HK-2 (cell line): ENCODE measurements at regions not wholly inside any gene's neighbourhood (a gene's known extent, or its start where the extent isn't known, plus 50 kb on each side); places are given as distances from the start of the nearest gene placed in this dataset.

ENCODE experiments used
- DNase-seq: peaks from one replicate; pipeline ENCODE4 v3.0.0-alpha.2; 2018; ENCODE audit not compliant: unreplicated experiment

- no peak for DNase-seq
Measured at GRCh38 chrX:88416965-88417364, 330.1 kb upstream of the CPXCR1 start.

- no peak for DNase-seq
Measured at GRCh38 chrX:88424071-88424470, 323.0 kb upstream of the CPXCR1 start.

GRCh38 chrX:88424541-88424940, 322.5 kb upstream of the CPXCR1 start:
- no peak for DNase-seq

GRCh38 chrX:88425739-88426138, 321.3 kb upstream of the CPXCR1 start:
- no peak for DNase-seq

GRCh38 chrX:88437563-88437962, 309.5 kb upstream of the CPXCR1 start:
- DNase-seq, result no peak

GRCh38 chrX:88438209-88438608, 308.8 kb upstream of the CPXCR1 start:
- DNase-seq, result no peak

GRCh38 chrX:88439935-88440334, 307.1 kb upstream of the CPXCR1 start:
- no peak for DNase-seq
